ENCODE measurements at regions not wholly inside any gene's neighbourhood (a gene's known extent, or its start where the extent isn't known, plus 50 kb on each side); places are given as distances from the start of the nearest gene placed in this dataset.

GRCh38 chr13:73966331-73966730 lies 167.9 kb downstream of the KLF12 start:
- no peak for TF ChIP-seq CTCF (IDR thresholded peaks at IDR 0.05; ENCODE audit: insufficient read depth, low read length, severe bottlenecking)
- no peak for FAIRE-seq
- H3K4me3 ChIP-seq (ENCODE audit: low read depth, low read length), result no peak overlapping the region
- no peak for DNase-seq (ENCODE audit: low read depth)
- no peaks in the 10 kb centered on the region for H3K27me3 ChIP-seq (ENCODE audit: control insufficient read depth, insufficient read depth, low read length)
- H3K36me3 ChIP-seq (ENCODE audit: control insufficient read depth, insufficient read depth, low read length), result no peaks in the 10 kb centered on the region

- no peak for TF ChIP-seq CTCF (IDR thresholded peaks at IDR 0.05; ENCODE audit: insufficient read depth, low read length, severe bottlenecking)
- Histone ChIP-seq H3K36me3 (ENCODE audit: control insufficient read depth, insufficient read depth, low read length) (no peaks in the 10 kb centered on the region), H3K27me3 (ENCODE audit: control insufficient read depth, insufficient read depth, low read length) (no peaks in the 10 kb centered on the region), H3K4me3 (ENCODE audit: low read depth, low read length) (no peak overlapping the region)
- DNase-seq (ENCODE audit: low read depth), result no peak
- no peak for FAIRE-seq
Measured at GRCh38 chr13:73962284-73962683, 171.9 kb downstream of the KLF12 start.

GRCh38 chr13:73961181-73961580 lies 173.0 kb downstream of the KLF12 start:
- DNase-seq (ENCODE audit: low read depth), result no peak
- no peak overlapping the region for H3K4me3 ChIP-seq (ENCODE audit: low read depth, low read length)
- no peaks in the 10 kb centered on the region for H3K36me3 ChIP-seq (ENCODE audit: control insufficient read depth, insufficient read depth, low read length)
- FAIRE-seq, result no peak
- H3K27me3 ChIP-seq (ENCODE audit: control insufficient read depth, insufficient read depth, low read length), result no peaks in the 10 kb centered on the region
- no peak for TF ChIP-seq CTCF (IDR thresholded peaks at IDR 0.05; ENCODE audit: insufficient read depth, low read length, severe bottlenecking)

- DNase-seq (ENCODE audit: low read depth) (no peak), FAIRE-seq (no peak)
- H3K4me3 ChIP-seq (ENCODE audit: low read depth, low read length), result no peak overlapping the region
- TF ChIP-seq CTCF (IDR thresholded peaks at IDR 0.05; ENCODE audit: insufficient read depth, low read length, severe bottlenecking), result no peak
- H3K36me3 ChIP-seq (ENCODE audit: control insufficient read depth, insufficient read depth, low read length), result no peaks in the 10 kb centered on the region
- no peaks in the 10 kb centered on the region for H3K27me3 ChIP-seq (ENCODE audit: control insufficient read depth, insufficient read depth, low read length)
Measured at GRCh38 chr13:73960474-73960873, 173.7 kb downstream of the KLF12 start.

- FAIRE-seq (no peak), DNase-seq (ENCODE audit: low read depth) (peak; percentile 84)
- H3K27me3 ChIP-seq (ENCODE audit: control insufficient read depth, insufficient read depth, low read length), result no peaks in the 10 kb centered on the region
- TF ChIP-seq CTCF (IDR thresholded peaks at IDR 0.05; ENCODE audit: insufficient read depth, low read length, severe bottlenecking), result no peak
- no peak overlapping the region for H3K4me3 ChIP-seq (ENCODE audit: low read depth, low read length)
- no peaks in the 10 kb centered on the region for H3K36me3 ChIP-seq (ENCODE audit: control insufficient read depth, insufficient read depth, low read length)
Measured at GRCh38 chr13:73958657-73959397, 175.4 kb downstream of the KLF12 start.

- DNase-seq (ENCODE audit: low read depth) (no peak), FAIRE-seq (no peak)
- Histone ChIP-seq H3K36me3 (ENCODE audit: control insufficient read depth, insufficient read depth, low read length) (no peaks in the 10 kb centered on the region), H3K4me3 (ENCODE audit: low read depth, low read length) (no peak overlapping the region), H3K27me3 (ENCODE audit: control insufficient read depth, insufficient read depth, low read length) (no peaks in the 10 kb centered on the region)
- no peak for TF ChIP-seq CTCF (IDR thresholded peaks at IDR 0.05; ENCODE audit: insufficient read depth, low read length, severe bottlenecking)
Measured at GRCh38 chr13:73957889-73958288, 176.3 kb downstream of the KLF12 start.
